AG04449 (cell line): ENCODE measurements at regions not wholly inside any gene's neighbourhood (a gene's known extent, or its start where the extent isn't known, plus 50 kb on each side); places are given as distances from the start of the nearest gene placed in this dataset.

Source experiments
- CTCF ChIA-PET: fragments of 350-600 bp; formaldehyde crosslinking; extraction: SDS; loops from one replicate; lab custom pipeline; 2021; ENCODE audit warnings: antibody characterized with exemption; lab: Yijun Ruan, JAX
- POLR2A ChIA-PET: fragments of 400-600, 350-600 bp; formaldehyde crosslinking; extraction: SDS; loops from one replicate; lab custom pipeline; 2020; ENCODE audit warnings: antibody characterized with exemption, inconsistent platforms; lab: Yijun Ruan, JAX
- DNase-seq: peaks from one replicate; pipeline ENCODE4 v3.0.0-alpha.2; 2010; ENCODE audit warnings: low read depth, low spot score
- H3K4me3 ChIP-seq: 2 replicates; pipeline ENCODE4 v1.5.1; 2011; ENCODE audit warnings: low read depth, mild to moderate bottlenecking, control low read depth, low read length
- TF ChIP-seq, protein P1 (sequence below): IDR thresholded peaks from one replicate; pipeline ENCODE4 v1.5.1; 2011; ENCODE audit warnings: mild to moderate bottlenecking, moderate library complexity, low read length, control low read depth, inconsistent platforms; ENCODE audit not compliant: insufficient read depth; ENCODE audit errors: missing control alignments

DNA sequence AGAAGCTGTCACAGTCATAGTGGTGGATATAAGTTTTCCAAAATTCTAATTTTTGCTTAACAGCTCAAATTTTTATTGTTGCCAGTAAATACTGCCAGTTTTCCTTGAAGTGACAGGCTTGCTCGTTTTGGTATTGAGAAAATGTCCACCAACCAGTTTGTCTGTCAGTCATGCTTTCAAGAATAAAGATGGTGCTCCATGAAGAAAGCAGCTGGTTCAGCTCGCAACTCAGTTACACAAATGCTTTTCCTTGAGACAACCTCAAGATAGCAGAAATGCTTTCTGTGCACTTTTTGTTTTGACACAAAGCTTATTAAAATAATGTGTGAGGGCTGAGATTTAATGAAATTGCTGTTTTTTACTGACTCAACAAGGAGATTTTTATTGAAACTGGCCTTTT is 135.7 kb downstream of the LRRC70 start:
- ChIA-PET CTCF (no interaction called here), POLR2A (no interaction called here)
- no peak overlapping the region for H3K4me3 ChIP-seq
- TF ChIP-seq, protein P1, sequence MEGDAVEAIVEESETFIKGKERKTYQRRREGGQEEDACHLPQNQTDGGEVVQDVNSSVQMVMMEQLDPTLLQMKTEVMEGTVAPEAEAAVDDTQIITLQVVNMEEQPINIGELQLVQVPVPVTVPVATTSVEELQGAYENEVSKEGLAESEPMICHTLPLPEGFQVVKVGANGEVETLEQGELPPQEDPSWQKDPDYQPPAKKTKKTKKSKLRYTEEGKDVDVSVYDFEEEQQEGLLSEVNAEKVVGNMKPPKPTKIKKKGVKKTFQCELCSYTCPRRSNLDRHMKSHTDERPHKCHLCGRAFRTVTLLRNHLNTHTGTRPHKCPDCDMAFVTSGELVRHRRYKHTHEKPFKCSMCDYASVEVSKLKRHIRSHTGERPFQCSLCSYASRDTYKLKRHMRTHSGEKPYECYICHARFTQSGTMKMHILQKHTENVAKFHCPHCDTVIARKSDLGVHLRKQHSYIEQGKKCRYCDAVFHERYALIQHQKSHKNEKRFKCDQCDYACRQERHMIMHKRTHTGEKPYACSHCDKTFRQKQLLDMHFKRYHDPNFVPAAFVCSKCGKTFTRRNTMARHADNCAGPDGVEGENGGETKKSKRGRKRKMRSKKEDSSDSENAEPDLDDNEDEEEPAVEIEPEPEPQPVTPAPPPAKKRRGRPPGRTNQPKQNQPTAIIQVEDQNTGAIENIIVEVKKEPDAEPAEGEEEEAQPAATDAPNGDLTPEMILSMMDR, result no peak
- no peak for DNase-seq

GRCh38 chr5:62708481-62709325 is 130.1 kb downstream of the LRRC70 start:
- TF ChIP-seq, protein P1, result no peak
- CTCF ChIA-PET, result no interaction called here
- POLR2A ChIA-PET, result no interaction called here
- no peak overlapping the region for H3K4me3 ChIP-seq
- DNase-seq, result no peak

GRCh38 chr5:62707563-62707962 is 128.9 kb downstream of the LRRC70 start:
- CTCF ChIA-PET, result no interaction called here
- H3K4me3 ChIP-seq, result no peak overlapping the region
- TF ChIP-seq, protein P1, result no peak
- POLR2A ChIA-PET, result no interaction called here
- no peak for DNase-seq

- ChIA-PET POLR2A (no interaction called here), CTCF (no interaction called here)
- no peak for DNase-seq
- no peak overlapping the region for H3K4me3 ChIP-seq
- TF ChIP-seq, protein P1, result no peak
Observed at GRCh38 chr5:62707131-62707530, 128.5 kb downstream of the LRRC70 start.

DNA sequence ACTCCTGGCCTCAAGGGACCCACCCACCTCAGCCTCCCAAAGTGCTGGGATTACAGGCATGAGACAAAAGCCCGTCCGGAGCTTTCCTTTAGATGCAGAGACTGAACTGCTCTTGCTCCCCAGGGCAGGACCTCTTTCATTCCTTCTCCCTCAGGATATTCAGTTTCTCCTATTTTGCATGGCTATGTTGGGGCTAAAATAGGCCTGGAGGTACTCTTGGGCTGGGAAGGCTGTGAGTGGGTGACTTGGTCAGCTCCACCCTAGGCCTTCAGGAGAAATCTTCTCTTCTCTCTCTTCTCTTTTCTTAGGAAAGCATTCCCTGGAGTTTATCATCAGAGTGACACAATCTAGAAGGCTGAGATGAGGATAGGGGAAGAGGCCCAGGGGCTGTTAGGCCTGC is 126.4 kb downstream of the LRRC70 start:
- no peak for DNase-seq
- CTCF ChIA-PET, result no interaction called here
- H3K4me3 ChIP-seq, result no peak overlapping the region
- TF ChIP-seq, protein P1, result no peak
- POLR2A ChIA-PET, result no interaction called here

DNA sequence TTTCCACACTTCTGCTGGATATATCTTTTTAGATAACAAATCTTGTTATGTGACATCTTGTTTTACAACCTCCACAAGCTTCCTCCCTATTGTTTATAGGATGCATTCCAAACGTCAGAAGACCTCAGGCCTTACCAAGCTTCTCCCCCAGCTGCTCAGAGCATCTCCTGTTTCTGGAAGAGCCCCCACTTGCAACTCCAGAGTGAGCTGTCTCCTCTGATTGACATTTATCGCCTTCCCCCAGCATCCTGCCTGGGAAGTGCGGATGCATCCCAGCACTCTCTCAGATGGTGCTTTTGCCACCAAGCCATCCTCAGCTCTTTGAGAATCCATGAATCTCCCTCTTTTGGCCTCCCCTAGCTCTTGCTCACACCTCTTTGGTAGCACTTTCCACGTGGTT is 123.5 kb downstream of the LRRC70 start:
- CTCF ChIA-PET, result no interaction called here
- DNase-seq, result no peak
- no peak overlapping the region for H3K4me3 ChIP-seq
- POLR2A ChIA-PET, result interaction anchor here (0.6 kb wide), 1 partner anchor 9 kb away, joined by 4 read pairs; no protein-coding TSS in a partner anchor
- TF ChIP-seq, protein P1, result no peak
